ENCODE measurements at regions not wholly inside any gene's neighbourhood (a gene's known extent, or its start where the extent isn't known, plus 50 kb on each side); places are given as distances from the start of the nearest gene placed in this dataset.

- TF ChIP-seq CTCF (IDR thresholded peaks at IDR 0.05; ENCODE audit: low read length, missing control alignments), result no peak
- H3K4me3 ChIP-seq (replicated peaks; ENCODE audit: low read depth, low read length), result no peak overlapping the region
- peak; percentile 79 for DNase-seq (ENCODE audit: low read depth)
Measured at GRCh38 chr5:125550274-125550673, 803.8 kb upstream of the ZNF608 start.

- no peak for TF ChIP-seq CTCF (IDR thresholded peaks at IDR 0.05; ENCODE audit: low read length, missing control alignments)
- no peak for DNase-seq (ENCODE audit: low read depth)
- H3K4me3 ChIP-seq (replicated peaks; ENCODE audit: low read depth, low read length), result no peak overlapping the region
Measured at GRCh38 chr5:125551246-125551645, 804.8 kb upstream of the ZNF608 start.

GRCh38 chr5:125551797-125552196 lies 805.4 kb upstream of the ZNF608 start:
- no peak for DNase-seq (ENCODE audit: low read depth)
- no peak for TF ChIP-seq CTCF (IDR thresholded peaks at IDR 0.05; ENCODE audit: low read length, missing control alignments)
- H3K4me3 ChIP-seq (replicated peaks; ENCODE audit: low read depth, low read length), result no peak overlapping the region

GRCh38 chr5:125552486-125552885 lies 806.0 kb upstream of the ZNF608 start:
- no peak for DNase-seq (ENCODE audit: low read depth)
- TF ChIP-seq CTCF (IDR thresholded peaks at IDR 0.05; ENCODE audit: low read length, missing control alignments), result no peak
- no peak overlapping the region for H3K4me3 ChIP-seq (replicated peaks; ENCODE audit: low read depth, low read length)

GRCh38 chr5:125554355-125554754 lies 807.9 kb upstream of the ZNF608 start:
- H3K4me3 ChIP-seq (replicated peaks; ENCODE audit: low read depth, low read length), result no peak overlapping the region
- DNase-seq (ENCODE audit: low read depth), result no peak
- TF ChIP-seq CTCF (IDR thresholded peaks at IDR 0.05; ENCODE audit: low read length, missing control alignments), result no peak

GRCh38 chr5:125555591-125555990 lies 809.2 kb upstream of the ZNF608 start:
- H3K4me3 ChIP-seq (replicated peaks; ENCODE audit: low read depth, low read length), result no peak overlapping the region
- TF ChIP-seq CTCF (IDR thresholded peaks at IDR 0.05; ENCODE audit: low read length, missing control alignments), result no peak
- no peak for DNase-seq (ENCODE audit: low read depth)

GRCh38 chr5:125558016-125558415 lies 811.6 kb upstream of the ZNF608 start:
- no peak for TF ChIP-seq CTCF (IDR thresholded peaks at IDR 0.05; ENCODE audit: low read length, missing control alignments)
- no peak overlapping the region for H3K4me3 ChIP-seq (replicated peaks; ENCODE audit: low read depth, low read length)

More at GRCh38 chr5:125558016-125558415, 811.6 kb upstream of the ZNF608 start:
- no peak for DNase-seq (ENCODE audit: low read depth)
